AG04450 (cell line): ENCODE measurements at regions not wholly inside any gene's neighbourhood (a gene's known extent, or its start where the extent isn't known, plus 50 kb on each side); places are given as distances from the start of the nearest gene placed in this dataset.

Experiments
- CTCF ChIA-PET: fragments of 300-600, 350-600 bp; formaldehyde crosslinking; extraction: SDS; loops from one replicate; lab custom pipeline; 2022; ENCODE audit warnings: antibody characterized with exemption, inconsistent platforms; lab: Charles Lee
- POLR2A ChIA-PET: fragments of 350-600 bp; formaldehyde crosslinking; extraction: SDS; loops from one replicate; lab custom pipeline; 2021; ENCODE audit warnings: antibody characterized with exemption, inconsistent platforms; lab: Yijun Ruan, JAX
- DNase-seq: peaks from one replicate; pipeline ENCODE4 v3.0.0-alpha.2; 2011; ENCODE audit warnings: low read depth, low spot score
- H3K27ac ChIP-seq: one replicate; pipeline ENCODE4 v1.5.1; 2012; ENCODE audit warnings: low read depth, low read length, control low read depth
- H3K27me3 ChIP-seq: one replicate; pipeline ENCODE4 v1.6.0; 2012; ENCODE audit warnings: low read length; ENCODE audit not compliant: control insufficient read depth, insufficient read depth
- H3K4me3 ChIP-seq: 2 replicates; pipeline ENCODE4 v1.5.1; 2011; ENCODE audit warnings: mild to moderate bottlenecking, low read depth, low read length, control low read depth
- H3K9me3 ChIP-seq: 2 replicates; pipeline ENCODE4 v1.5.1; 2012; ENCODE audit warnings: low read length; ENCODE audit not compliant: control insufficient read depth, insufficient read depth
- TF ChIP-seq, protein P1 (sequence below): IDR thresholded peaks from 2 replicates; pipeline ENCODE4 v1.5.1; 2011; ENCODE audit warnings: low read depth, low read length, control low read depth, inconsistent platforms

DNA sequence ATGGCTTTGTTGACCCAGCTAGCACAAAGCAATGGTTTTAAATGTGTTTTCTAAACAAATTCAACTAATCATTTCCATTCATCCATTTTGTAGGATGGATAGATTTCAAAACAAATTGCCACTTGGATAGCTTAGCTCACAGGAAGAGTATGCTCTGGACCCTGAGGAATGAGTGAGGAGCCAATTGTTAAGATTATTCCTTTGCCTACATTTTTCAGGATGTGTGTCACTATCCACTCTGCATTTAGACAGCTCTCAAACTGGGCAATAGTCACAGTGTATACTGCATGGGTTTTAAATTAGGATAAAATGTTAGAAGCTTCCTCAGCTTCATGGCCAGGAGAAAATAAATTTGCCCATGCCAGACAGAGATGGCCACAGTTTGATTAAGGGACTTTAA, 605.6 kb upstream of the TEX47 start:
- ChIA-PET CTCF (no interaction called here), POLR2A (no interaction called here)
- Histone ChIP-seq H3K4me3 (no peak overlapping the region), H3K27ac (no peak overlapping the region), H3K9me3 (no peaks in the 10 kb centered on the region), H3K27me3 (no peaks in the 10 kb centered on the region)
- DNase-seq, result no peak
- TF ChIP-seq, protein P1, sequence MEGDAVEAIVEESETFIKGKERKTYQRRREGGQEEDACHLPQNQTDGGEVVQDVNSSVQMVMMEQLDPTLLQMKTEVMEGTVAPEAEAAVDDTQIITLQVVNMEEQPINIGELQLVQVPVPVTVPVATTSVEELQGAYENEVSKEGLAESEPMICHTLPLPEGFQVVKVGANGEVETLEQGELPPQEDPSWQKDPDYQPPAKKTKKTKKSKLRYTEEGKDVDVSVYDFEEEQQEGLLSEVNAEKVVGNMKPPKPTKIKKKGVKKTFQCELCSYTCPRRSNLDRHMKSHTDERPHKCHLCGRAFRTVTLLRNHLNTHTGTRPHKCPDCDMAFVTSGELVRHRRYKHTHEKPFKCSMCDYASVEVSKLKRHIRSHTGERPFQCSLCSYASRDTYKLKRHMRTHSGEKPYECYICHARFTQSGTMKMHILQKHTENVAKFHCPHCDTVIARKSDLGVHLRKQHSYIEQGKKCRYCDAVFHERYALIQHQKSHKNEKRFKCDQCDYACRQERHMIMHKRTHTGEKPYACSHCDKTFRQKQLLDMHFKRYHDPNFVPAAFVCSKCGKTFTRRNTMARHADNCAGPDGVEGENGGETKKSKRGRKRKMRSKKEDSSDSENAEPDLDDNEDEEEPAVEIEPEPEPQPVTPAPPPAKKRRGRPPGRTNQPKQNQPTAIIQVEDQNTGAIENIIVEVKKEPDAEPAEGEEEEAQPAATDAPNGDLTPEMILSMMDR, result no peak

DNA sequence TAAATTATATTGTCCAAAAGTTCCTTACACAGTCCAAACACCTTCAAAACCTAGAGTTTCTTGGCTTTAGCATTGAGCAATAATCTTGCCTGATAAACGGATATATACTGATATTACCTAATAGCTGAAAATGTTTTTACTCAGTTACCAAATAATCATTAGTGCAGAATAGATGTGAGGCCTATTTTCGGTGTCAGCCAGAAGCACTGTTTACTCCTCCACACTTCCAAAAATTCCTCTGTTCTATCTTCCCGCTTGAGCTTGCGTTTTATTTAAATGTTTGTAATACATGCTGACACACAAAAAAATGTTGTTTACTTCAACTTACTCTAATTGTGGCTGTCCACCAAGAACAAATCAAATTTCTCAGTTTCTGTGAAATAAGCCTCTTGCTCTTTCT, 606.2 kb upstream of the TEX47 start:
- H3K4me3 ChIP-seq, result no peak overlapping the region
- CTCF ChIA-PET, result no interaction called here
- no peak overlapping the region for H3K27ac ChIP-seq
- POLR2A ChIA-PET, result no interaction called here
- no peak for DNase-seq
- H3K27me3 ChIP-seq, result no peaks in the 10 kb centered on the region
- no peaks in the 10 kb centered on the region for H3K9me3 ChIP-seq
- TF ChIP-seq, protein P1, result no peak

GRCh38 chr7:89451911-89452310, 656.4 kb upstream of the TEX47 start:
- ChIA-PET POLR2A (no interaction called here), CTCF (no interaction called here)
- Histone ChIP-seq H3K27ac (no peak overlapping the region), H3K27me3 (no peaks in the 10 kb centered on the region), H3K9me3 (peaks cover 3% of the 10 kb centered on the region; the same call in 1 of the 2 replicates), H3K4me3 (no peak overlapping the region)
- TF ChIP-seq, protein P1, result no peak
- no peak for DNase-seq

DNA sequence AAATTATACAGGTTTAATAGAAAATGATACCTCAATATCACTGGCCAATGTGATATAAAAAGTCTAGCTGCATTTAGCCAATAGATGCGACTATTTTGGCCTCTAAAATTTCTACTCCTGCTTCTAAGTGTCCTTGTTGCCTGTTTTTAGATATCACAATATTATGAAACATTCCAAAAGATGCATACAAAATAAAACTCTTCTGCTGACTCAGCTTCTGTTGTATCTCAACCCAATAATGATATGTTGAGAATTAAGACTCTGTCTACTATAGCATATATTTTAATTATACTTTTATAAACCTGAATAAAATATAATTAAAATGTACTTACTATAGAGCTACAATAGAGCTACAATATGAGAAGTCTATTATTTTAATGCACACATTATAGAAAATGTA, 661.0 kb upstream of the TEX47 start:
- no peak for DNase-seq
- CTCF ChIA-PET, result no interaction called here
- POLR2A ChIA-PET, result no interaction called here
- TF ChIP-seq, protein P1, result no peak
- H3K27ac ChIP-seq, result no peak overlapping the region
- H3K27me3 ChIP-seq, result no peaks in the 10 kb centered on the region
- H3K9me3 ChIP-seq, result peaks cover 3% of the 10 kb centered on the region; the same call in 1 of the 2 replicates
- no peak overlapping the region for H3K4me3 ChIP-seq

GRCh38 chr7:89458114-89458513, 662.6 kb upstream of the TEX47 start:
- TF ChIP-seq, protein P1, result no peak
- H3K4me3 ChIP-seq, result no peak overlapping the region
- peaks cover 3% of the 10 kb centered on the region; the same call in 1 of the 2 replicates for H3K9me3 ChIP-seq
- ChIA-PET CTCF (interaction anchor here (0.5 kb wide), 1 partner anchor 10 kb away, joined by 3 read pairs; no protein-coding TSS in a partner anchor), POLR2A (no interaction called here)
- no peak overlapping the region for H3K27ac ChIP-seq
- DNase-seq, result no peak
- H3K27me3 ChIP-seq, result no peaks in the 10 kb centered on the region
